ENCODE measurements at regions not wholly inside any gene's neighbourhood (a gene's known extent, or its start where the extent isn't known, plus 50 kb on each side); places are given as distances from the start of the nearest gene placed in this dataset.
"Not testable (repeated sequence)": the region's sequence is repeated elsewhere in the genome, so short reads cannot be mapped to it uniquely, and the experiment has no call there.

DNA sequence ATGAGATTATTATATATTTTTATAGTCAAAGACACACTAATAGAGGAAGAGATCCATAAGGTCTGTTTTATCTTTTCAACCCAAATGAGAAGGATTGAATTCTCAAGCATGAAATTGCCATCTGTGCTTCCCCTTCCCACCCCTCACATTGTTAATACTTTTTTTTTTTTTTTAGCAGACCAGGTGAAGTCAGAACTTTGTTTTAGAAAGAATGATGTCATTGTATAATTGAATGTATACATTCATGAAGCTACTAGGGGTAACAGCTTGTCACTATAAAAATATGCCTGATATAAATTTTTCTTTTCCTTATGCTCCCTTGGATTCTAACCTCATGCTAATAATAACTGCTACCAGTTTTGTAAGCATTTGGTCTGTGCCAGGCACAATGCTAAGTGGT is 88.9 kb downstream of the TFAP2B start:
- Histone ChIP-seq H3K4me3 (ENCODE audit: low read depth, low read length, poor library complexity, severe bottlenecking) (no peak overlapping the region), H3K27me3 (replicated peaks; ENCODE audit: insufficient read depth, low read depth, low read length, poor library complexity) (no peaks in the 10 kb centered on the region), H3K4me1 (ENCODE audit: insufficient read depth, low read length, poor library complexity, severe bottlenecking) (no peaks in the 10 kb centered on the region), H3K36me3 (ENCODE audit: insufficient read depth, low read length, poor library complexity, severe bottlenecking) (no peaks in the 10 kb centered on the region), H3K27ac (ENCODE audit: low read depth, low read length, poor library complexity, severe bottlenecking) (no peak overlapping the region), H3K9me3 (ENCODE audit: low read depth, low read length, poor library complexity, severe bottlenecking) (no peaks in the 10 kb centered on the region)
- POLR2A ChIA-PET (ENCODE audit: low non-redundant PET): no interaction called here
- DNase-seq (ENCODE audit: low spot score): no peak
- no peak for TF ChIP-seq EZH2 (IDR thresholded peaks at IDR 0.05; ENCODE audit: borderline replicate concordance, low read depth, low read length, poor library complexity, severe bottlenecking)
- TF ChIP-seq, protein P1, sequence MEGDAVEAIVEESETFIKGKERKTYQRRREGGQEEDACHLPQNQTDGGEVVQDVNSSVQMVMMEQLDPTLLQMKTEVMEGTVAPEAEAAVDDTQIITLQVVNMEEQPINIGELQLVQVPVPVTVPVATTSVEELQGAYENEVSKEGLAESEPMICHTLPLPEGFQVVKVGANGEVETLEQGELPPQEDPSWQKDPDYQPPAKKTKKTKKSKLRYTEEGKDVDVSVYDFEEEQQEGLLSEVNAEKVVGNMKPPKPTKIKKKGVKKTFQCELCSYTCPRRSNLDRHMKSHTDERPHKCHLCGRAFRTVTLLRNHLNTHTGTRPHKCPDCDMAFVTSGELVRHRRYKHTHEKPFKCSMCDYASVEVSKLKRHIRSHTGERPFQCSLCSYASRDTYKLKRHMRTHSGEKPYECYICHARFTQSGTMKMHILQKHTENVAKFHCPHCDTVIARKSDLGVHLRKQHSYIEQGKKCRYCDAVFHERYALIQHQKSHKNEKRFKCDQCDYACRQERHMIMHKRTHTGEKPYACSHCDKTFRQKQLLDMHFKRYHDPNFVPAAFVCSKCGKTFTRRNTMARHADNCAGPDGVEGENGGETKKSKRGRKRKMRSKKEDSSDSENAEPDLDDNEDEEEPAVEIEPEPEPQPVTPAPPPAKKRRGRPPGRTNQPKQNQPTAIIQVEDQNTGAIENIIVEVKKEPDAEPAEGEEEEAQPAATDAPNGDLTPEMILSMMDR (conservative IDR thresholded peaks at IDR 0.05; ENCODE audit: low read depth, low read length): no peak
- intact Hi-C loops (cut with micrococcal nuclease; ENCODE audit: unreplicated experiment): no loop called here
- CTCF ChIA-PET: no interaction called here
- BruUV-seq (replicated peaks): no TSS peak

DNA sequence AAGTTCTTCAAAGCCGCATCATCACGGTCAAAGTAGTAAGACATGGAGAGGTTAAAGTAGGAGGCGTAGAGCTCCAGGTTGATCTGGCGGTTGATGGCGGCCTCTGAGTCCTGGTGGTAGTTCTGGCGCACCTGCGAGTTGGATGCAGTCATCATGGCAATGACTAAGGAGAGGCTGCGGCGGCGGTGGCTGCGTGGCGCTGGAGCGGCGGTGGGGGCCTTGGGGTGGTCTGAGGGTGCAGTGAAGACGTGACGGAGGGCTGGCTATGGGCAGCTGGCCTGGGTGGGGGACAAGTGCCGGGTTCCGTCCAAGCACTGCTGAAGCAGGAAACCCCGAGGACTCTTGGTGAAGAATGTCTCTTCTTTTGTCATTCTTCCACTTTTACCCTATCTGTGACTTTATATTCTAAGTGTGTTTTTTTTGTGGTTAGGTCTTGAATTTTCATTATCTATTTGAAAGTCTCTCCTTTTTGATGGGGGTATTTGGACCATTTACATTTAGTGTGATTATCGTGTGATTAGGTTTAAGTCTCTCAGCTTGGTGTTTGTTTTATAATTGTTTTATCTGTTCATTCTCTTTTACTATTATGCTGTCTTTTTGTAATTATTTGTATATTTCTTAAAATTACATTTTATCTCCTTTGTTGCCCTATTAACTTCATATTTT is 94.6 kb downstream of the TFAP2B start:
- BruUV-seq (replicated peaks): no TSS peak
- ChIA-PET CTCF (no interaction called here), POLR2A (ENCODE audit: low non-redundant PET) (no interaction called here)
- intact Hi-C loops (cut with micrococcal nuclease; ENCODE audit: unreplicated experiment): no loop called here
- H3K4me3 ChIP-seq (ENCODE audit: low read depth, low read length, poor library complexity, severe bottlenecking): no peak overlapping the region
- DNase-seq (ENCODE audit: low spot score): no peak
- no peaks in the 10 kb centered on the region for H3K36me3 ChIP-seq (ENCODE audit: insufficient read depth, low read length, poor library complexity, severe bottlenecking)
- TF ChIP-seq EZH2 (IDR thresholded peaks at IDR 0.05; ENCODE audit: borderline replicate concordance, low read depth, low read length, poor library complexity, severe bottlenecking): no peak
- TF ChIP-seq, protein P1 (conservative IDR thresholded peaks at IDR 0.05; ENCODE audit: low read depth, low read length): no peak
- H3K27me3 ChIP-seq (replicated peaks; ENCODE audit: insufficient read depth, low read depth, low read length, poor library complexity): no peaks in the 10 kb centered on the region
- H3K9me3 ChIP-seq (ENCODE audit: low read depth, low read length, poor library complexity, severe bottlenecking): peaks cover 9% of the 10 kb centered on the region
- H3K27ac ChIP-seq (ENCODE audit: low read depth, low read length, poor library complexity, severe bottlenecking): no peak overlapping the region
- no peaks in the 10 kb centered on the region for H3K4me1 ChIP-seq (ENCODE audit: insufficient read depth, low read length, poor library complexity, severe bottlenecking)

DNA sequence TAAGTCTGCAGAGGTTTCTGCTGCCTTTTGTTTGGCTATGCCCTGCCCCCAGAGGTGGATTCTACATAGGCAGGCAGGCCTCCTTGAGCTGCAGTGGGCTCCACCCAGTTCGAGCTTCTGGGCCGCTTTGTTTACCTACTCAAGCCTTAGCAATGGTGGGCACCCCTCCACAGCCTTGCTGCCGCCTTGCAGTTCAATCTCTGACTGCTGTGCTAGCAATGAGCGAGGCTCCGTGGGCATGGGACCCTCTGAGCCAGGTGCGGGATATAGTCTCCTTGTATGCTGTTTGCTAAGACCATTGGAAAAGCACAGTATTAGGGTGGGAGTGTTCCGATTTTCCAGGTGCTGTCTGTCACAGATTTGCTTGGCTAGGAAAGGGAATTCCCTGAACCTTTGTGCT is 102.7 kb downstream of the TFAP2B start:
- H3K4me3 ChIP-seq (ENCODE audit: low read depth, low read length, poor library complexity, severe bottlenecking); DNase-seq (ENCODE audit: low spot score); H3K27me3 ChIP-seq (replicated peaks; ENCODE audit: insufficient read depth, low read depth, low read length, poor library complexity); intact Hi-C loops (cut with micrococcal nuclease; ENCODE audit: unreplicated experiment); H3K36me3 ChIP-seq (ENCODE audit: insufficient read depth, low read length, poor library complexity, severe bottlenecking); H3K27ac ChIP-seq (ENCODE audit: low read depth, low read length, poor library complexity, severe bottlenecking); CTCF ChIA-PET; H3K9me3 ChIP-seq (ENCODE audit: low read depth, low read length, poor library complexity, severe bottlenecking); BruUV-seq (replicated peaks); POLR2A ChIA-PET (ENCODE audit: low non-redundant PET): not testable (repeated sequence)
- peaks cover 19% of the 10 kb centered on the region for H3K4me1 ChIP-seq (ENCODE audit: insufficient read depth, low read length, poor library complexity, severe bottlenecking)

DNA sequence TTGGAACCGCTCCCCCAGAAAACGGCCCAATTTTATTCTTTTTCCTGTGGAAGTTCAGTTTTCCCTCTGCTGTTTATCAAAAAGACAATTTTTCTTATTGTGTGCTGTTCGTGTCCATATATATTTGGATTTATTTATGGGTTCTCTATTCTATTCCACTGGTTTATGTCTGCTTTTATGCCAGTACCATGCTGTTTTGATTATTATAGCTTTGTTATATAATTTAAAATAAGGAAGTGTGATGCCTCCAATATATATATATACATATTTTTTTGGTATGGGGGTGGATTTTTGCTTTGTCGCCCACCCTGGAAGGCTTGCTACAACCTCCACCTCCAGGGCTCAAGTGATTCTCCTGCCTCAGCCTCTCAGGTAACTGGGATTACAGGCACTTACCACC is 103.3 kb downstream of the TFAP2B start:
- Histone ChIP-seq H3K36me3 (ENCODE audit: insufficient read depth, low read length, poor library complexity, severe bottlenecking) (no peaks in the 10 kb centered on the region), H3K27ac (ENCODE audit: low read depth, low read length, poor library complexity, severe bottlenecking) (no peak overlapping the region), H3K4me3 (ENCODE audit: low read depth, low read length, poor library complexity, severe bottlenecking) (no peak overlapping the region), H3K27me3 (replicated peaks; ENCODE audit: insufficient read depth, low read depth, low read length, poor library complexity) (no peaks in the 10 kb centered on the region), H3K4me1 (ENCODE audit: insufficient read depth, low read length, poor library complexity, severe bottlenecking) (peaks cover 19% of the 10 kb centered on the region), H3K9me3 (ENCODE audit: low read depth, low read length, poor library complexity, severe bottlenecking) (peaks cover 7% of the 10 kb centered on the region)
- TF ChIP-seq EZH2 (IDR thresholded peaks at IDR 0.05; ENCODE audit: borderline replicate concordance, low read depth, low read length, poor library complexity, severe bottlenecking): no peak
- TF ChIP-seq, protein P1 (conservative IDR thresholded peaks at IDR 0.05; ENCODE audit: low read depth, low read length): no peak
- no TSS peak for BruUV-seq (replicated peaks)
- CTCF ChIA-PET: no interaction called here
- intact Hi-C loops (cut with micrococcal nuclease; ENCODE audit: unreplicated experiment): no loop called here
- POLR2A ChIA-PET (ENCODE audit: low non-redundant PET): no interaction called here
- no peak for DNase-seq (ENCODE audit: low spot score)

Data from A673 (cell line).